ENCODE measurements at regions not wholly inside any gene's neighbourhood (a gene's known extent, or its start where the extent isn't known, plus 50 kb on each side); places are given as distances from the start of the nearest gene placed in this dataset.

DNA sequence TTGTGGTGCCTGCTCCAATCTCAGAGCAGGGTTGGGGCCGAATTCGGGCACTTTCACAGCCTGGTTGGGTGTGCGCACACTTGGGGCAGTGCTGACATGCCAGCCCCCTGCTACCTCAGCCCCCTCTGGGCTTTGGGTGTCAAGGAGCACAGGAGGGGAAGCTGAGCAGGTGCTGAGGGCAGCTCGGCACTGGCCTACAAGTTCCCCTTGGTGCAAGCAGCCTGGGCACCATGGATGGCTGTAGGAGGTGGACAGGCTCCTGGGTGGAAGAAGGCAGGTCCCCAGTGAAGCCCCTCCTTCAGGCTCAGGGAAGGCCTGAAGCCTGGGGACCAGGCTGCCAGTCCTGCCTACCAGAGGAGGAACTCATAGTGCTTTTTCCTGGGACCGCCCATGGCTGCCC lies 326.6 kb downstream of the NDFIP2 start:
- no peaks in the 10 kb centered on the region for H3K27me3 Mint-ChIP-seq (ENCODE audit: low read depth)
- no peaks in the 10 kb centered on the region for H3K9me3 Mint-ChIP-seq
- H3K4me3 Mint-ChIP-seq: no peak overlapping the region
- TF ChIP-seq CTCF (conservative IDR thresholded peaks at IDR 0.05): no peak
- no peaks in the 10 kb centered on the region for H3K36me3 Mint-ChIP-seq (ENCODE audit: low read depth)
- peaks cover 58% of the 10 kb centered on the region for H3K4me1 Mint-ChIP-seq
- H3K27ac Mint-ChIP-seq (ENCODE audit: unreplicated experiment): no peak overlapping the region
- DNase-seq (ENCODE audit: low read depth, low spot score): no peak

GRCh38 chr13:79806821-79807220 lies 325.9 kb downstream of the NDFIP2 start:
- no peaks in the 10 kb centered on the region for H3K27me3 Mint-ChIP-seq (ENCODE audit: low read depth)
- no peaks in the 10 kb centered on the region for H3K9me3 Mint-ChIP-seq
- H3K36me3 Mint-ChIP-seq (ENCODE audit: low read depth): no peaks in the 10 kb centered on the region
- no peak for TF ChIP-seq CTCF (conservative IDR thresholded peaks at IDR 0.05)
- no peak for DNase-seq (ENCODE audit: low read depth, low spot score)
- peaks cover 56% of the 10 kb centered on the region for H3K4me1 Mint-ChIP-seq
- H3K4me3 Mint-ChIP-seq: no peak overlapping the region
- H3K27ac Mint-ChIP-seq (ENCODE audit: unreplicated experiment): peak overlapping the region; percentile 74

DNA sequence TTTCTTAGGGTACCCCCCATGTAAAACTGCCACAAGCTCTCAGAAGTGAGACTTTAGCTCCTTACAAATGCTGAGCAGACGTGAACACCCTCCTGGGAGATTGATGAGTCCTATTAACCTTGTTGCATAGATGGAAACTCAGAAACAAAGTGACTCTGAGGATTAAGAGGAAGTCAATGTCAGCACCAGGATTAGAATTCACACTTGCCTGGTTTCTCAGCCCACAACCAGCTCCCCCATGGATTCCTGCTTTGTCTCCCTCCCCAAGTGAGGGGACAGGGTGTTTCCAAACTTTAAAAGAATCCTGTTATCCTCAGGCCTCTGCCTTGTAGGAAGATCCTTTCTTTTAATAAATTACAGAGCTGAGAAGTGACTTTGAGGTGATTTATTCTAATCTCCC lies 324.4 kb downstream of the NDFIP2 start:
- Mint-ChIP-seq H3K4me3 (no peak overlapping the region), H3K27me3 (ENCODE audit: low read depth) (no peaks in the 10 kb centered on the region), H3K4me1 (peaks cover 48% of the 10 kb centered on the region), H3K36me3 (ENCODE audit: low read depth) (no peaks in the 10 kb centered on the region), H3K9me3 (no peaks in the 10 kb centered on the region), H3K27ac (ENCODE audit: unreplicated experiment) (peak overlapping the region; percentile 60)
- TF ChIP-seq CTCF (conservative IDR thresholded peaks at IDR 0.05): no peak
- no peak for DNase-seq (ENCODE audit: low read depth, low spot score)

- H3K36me3 Mint-ChIP-seq (ENCODE audit: low read depth): no peaks in the 10 kb centered on the region
- peak overlapping the region; percentile 20 for H3K27ac Mint-ChIP-seq (ENCODE audit: unreplicated experiment)
- H3K4me1 Mint-ChIP-seq: peaks cover 54% of the 10 kb centered on the region
- no peaks in the 10 kb centered on the region for H3K9me3 Mint-ChIP-seq
- H3K27me3 Mint-ChIP-seq (ENCODE audit: low read depth): no peaks in the 10 kb centered on the region
- no peak for TF ChIP-seq CTCF (conservative IDR thresholded peaks at IDR 0.05)
- no peak overlapping the region for H3K4me3 Mint-ChIP-seq
- no peak for DNase-seq (ENCODE audit: low read depth, low spot score)
Observed at GRCh38 chr13:79803989-79804388, 323.0 kb downstream of the NDFIP2 start.

GRCh38 chr13:79803296-79803695 lies 322.3 kb downstream of the NDFIP2 start:
- TF ChIP-seq CTCF (conservative IDR thresholded peaks at IDR 0.05): no peak
- Mint-ChIP-seq H3K36me3 (ENCODE audit: low read depth) (no peaks in the 10 kb centered on the region), H3K9me3 (no peaks in the 10 kb centered on the region), H3K27ac (ENCODE audit: unreplicated experiment) (no peak overlapping the region), H3K4me1 (peaks cover 57% of the 10 kb centered on the region), H3K4me3 (peak overlapping the region; percentile 3), H3K27me3 (ENCODE audit: low read depth) (no peaks in the 10 kb centered on the region)
- no peak for DNase-seq (ENCODE audit: low read depth, low spot score)

All from neural crest cell (in vitro differentiated cells).